NCI-H2227 (cell line): ENCODE measurements at regions not wholly inside any gene's neighbourhood (a gene's known extent, or its start where the extent isn't known, plus 50 kb on each side); places are given as distances from the start of the nearest gene placed in this dataset.

Experiments used
- DNase-seq: peaks from one replicate; lab custom pipeline; 2025; ENCODE audit not compliant: unreplicated experiment; lab: John Stamatoyannopoulos, UW

- DNase-seq, result no peak
These were observed 395.9 kb downstream of the CDH26 start for GRCh38 chr20:60354024-60354580.

GRCh38 chr20:60358101-60358500, 399.9 kb downstream of the CDH26 start:
- no peak for DNase-seq

DNA sequence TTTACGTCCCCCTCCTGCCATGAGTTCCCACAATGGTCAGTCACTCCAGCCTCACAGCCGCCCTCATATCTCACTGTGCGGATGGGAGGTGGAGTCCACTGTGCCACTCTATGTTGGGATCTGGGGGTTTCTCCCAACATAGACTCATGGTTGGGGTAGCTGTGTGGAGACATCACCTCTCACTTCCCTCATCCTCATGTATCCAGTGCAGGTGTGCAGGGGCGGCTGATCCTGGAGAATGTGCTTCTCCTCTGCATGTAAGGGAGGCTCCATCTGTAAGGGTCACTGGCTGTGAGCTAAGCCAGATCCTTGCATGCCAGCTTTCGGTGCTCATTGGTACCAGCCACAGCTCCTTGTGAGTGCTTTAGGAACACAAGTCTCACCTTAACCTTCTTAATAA, 400.8 kb downstream of the CDH26 start:
- DNase-seq, result no peak

GRCh38 chr20:60361761-60362395, 403.7 kb downstream of the CDH26 start:
- no peak for DNase-seq

DNA sequence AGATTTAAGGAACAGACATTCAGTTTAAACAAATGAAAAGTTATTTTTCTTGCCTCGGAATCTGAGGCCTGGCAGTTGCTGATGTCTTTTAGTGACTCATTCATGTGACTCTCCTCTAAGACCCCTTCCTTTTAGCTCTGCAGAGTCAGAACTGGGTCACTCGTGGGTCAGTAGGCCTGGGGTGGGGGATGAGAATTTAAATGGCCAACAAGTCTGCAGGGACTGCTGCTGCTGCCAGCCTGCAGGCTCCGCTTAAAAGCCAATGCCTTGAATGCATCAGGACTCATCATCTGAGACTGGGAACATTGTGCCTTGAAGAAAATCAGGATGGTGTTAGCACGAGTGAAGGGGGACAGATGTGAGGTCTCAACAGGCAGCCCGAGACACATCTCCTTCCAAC, 404.3 kb downstream of the CDH26 start:
- no peak for DNase-seq

DNA sequence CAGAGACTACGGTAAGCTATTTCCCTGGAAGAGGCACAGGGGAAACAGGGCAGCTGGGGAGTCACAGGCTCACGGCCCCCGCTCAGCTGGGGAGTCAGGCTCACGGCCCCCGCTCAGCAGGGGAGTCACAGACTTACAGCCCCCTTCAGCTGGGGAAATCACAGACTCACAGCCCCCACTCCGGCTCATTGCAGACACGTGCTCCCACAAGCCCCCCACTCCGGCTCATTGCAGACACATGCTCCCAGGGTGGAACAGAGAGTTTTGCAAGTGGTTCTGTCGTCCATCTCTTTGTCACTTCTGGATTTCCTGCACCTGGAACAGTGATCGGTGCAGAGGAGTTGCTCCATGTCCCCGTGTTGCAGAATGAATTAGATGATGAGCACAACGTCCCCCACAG, 405.5 kb downstream of the CDH26 start:
- DNase-seq, result no peak

GRCh38 chr20:60365064-60365666, 406.9 kb downstream of the CDH26 start:
- DNase-seq, result no peak

DNA sequence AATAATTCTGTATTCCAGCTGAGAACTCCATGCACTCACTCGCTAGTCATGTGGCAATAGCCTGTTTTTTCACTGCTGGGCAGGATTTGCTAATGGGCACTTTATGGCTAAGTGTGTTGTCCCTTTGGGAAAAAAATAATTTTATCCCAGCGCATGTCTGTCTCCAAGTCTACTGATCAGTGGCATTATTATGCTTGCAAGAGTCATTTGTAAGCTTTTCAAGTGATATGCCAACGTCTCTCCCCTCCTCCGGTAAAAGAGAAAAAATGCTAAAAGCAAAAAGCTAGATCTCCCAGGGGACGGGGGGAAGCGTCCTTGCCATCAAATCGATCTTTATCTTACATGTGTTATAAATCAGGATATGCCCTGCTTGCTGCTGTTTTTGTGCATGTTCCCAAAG, 407.7 kb downstream of the CDH26 start:
- DNase-seq, result peak; percentile 10

DNA sequence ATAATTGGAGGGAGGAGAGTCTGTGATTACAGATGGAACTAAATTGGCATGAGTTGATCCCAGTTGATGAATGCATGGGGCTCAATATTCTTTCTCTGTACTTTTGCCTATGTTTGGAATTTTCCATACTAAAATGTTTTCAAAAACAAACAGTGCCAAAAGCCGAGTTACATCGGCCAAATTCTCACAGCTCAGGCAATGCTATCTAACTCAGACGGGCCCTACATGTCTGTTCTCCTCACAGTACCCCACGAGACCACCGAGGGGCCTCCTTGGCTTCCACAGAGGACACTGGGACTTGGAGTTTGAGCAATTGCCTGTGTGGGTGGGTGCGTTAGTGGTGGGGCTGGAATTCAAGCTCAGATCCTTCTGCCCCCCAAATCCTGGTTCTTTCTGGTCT, 413.2 kb downstream of the CDH26 start:
- DNase-seq, result no peak

GRCh38 chr20:60372275-60372674, 414.1 kb downstream of the CDH26 start:
- DNase-seq, result no peak

DNA sequence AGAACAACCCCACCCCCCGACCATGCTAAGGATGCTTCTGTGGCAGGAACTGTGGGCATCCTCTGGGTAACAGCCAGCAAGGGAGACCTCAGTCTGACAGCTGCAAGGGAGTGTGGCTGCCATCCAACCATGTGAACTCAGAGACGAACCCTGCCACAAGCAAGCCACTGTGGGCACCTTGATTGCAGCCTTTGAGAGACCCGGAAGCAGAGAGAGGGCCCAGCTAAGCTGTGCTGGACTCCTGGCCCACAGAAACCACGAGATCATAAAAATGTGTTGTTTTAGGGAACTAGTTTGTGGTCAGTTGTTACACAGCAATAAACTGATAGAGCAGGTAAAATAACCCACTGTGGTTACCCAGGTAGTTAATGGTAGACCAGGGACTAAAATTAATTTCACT, 414.6 kb downstream of the CDH26 start:
- no peak for DNase-seq

DNA sequence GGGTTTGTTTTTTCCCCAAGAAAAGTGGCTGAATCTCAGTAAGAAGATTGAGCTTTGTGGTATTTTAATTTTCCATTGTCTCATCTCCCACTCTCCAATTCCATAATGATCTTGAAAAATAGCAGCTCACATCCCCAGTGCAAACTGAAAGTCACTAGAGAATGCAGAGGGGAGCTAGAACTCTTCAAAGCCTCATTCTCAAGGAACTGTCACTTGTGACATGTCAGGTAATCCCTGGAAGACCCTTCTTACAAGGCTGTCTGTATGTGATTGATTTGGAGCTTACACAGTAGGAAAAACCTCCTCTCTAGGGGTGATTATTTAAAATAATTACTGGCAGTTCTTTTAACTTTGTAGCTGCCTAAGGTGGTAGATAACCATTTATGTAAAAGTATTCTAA, 420.4 kb downstream of the CDH26 start:
- DNase-seq, result no peak

DNA sequence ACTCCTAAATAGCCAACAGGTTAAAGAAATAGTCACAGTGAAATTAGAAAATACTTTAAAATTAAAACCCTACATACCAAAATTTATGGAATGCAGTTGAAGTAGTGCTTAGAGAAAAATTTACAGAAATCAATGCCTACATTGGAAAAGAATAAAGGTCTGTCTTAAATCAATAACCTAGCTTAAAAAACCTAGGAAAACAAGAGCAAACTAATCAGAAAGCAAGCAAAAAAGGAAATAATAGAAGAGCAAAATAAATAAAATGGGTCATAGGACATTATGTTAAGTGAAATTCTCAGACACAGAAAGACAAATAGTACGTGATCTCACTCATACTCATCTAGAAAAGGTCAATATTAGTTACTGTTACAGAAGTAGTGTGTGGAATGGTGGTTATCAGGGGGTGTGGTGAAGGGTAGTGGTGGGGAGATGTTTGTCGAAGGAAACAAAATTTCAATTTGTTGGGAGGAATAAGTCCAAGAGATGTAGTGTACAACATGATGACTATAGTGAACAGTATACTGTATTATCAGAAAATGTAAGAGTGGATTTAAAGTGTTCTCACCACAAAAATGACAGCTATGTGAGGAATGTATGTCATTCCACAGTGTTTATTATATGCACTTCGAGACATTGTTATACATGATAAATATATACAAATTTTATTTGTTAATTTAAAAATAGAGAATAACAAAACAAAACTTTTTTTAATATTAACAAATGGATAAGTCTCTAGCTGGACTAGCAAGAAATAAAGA, 423.6 kb downstream of the CDH26 start:
- DNase-seq, result no peak

- DNase-seq, result no peak
These were observed 431.2 kb downstream of the CDH26 start for GRCh38 chr20:60389441-60389840.

DNA sequence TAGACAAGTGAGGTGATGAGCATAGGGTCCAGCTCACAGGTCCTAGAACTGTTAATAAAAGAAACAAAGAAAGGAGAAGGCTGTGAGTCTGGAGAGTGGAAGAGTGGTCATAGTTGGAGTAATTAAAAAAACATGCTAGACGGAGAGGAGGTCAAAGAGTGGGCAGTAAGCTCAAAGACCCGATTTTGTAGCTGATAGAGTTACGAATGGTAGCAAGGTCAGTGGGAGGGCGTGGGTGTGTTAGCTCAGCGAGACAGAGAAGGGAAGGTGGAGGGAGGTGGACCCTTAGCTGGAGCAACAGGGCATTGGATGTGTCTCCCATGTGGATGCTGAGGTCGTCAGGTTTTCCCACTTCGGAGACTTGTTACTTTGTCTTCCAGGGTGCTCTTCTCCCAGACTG, 431.7 kb downstream of the CDH26 start:
- DNase-seq, result no peak

- no peak for DNase-seq
These were observed 437.8 kb downstream of the CDH26 start for GRCh38 chr20:60395991-60396390.

DNA sequence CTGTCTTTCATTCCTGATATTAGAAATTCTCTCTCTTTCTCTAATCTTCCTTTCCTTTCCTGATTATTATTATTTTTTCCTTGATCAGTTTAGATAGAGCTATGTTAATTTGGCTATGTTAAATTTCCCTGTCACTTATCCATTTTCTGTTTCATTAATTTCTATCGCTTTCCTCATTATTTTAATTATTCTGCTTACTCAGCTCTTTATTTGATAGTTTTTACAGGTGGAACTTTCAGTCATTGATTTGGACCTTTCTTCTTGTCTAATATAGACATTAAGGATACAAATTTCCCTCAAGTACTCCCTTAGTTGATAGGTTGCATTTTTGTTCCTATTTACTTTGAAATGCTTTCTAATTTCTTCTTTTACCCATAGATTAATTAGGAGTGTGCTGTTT, 442.3 kb downstream of the CDH26 start:
- no peak for DNase-seq

DNA sequence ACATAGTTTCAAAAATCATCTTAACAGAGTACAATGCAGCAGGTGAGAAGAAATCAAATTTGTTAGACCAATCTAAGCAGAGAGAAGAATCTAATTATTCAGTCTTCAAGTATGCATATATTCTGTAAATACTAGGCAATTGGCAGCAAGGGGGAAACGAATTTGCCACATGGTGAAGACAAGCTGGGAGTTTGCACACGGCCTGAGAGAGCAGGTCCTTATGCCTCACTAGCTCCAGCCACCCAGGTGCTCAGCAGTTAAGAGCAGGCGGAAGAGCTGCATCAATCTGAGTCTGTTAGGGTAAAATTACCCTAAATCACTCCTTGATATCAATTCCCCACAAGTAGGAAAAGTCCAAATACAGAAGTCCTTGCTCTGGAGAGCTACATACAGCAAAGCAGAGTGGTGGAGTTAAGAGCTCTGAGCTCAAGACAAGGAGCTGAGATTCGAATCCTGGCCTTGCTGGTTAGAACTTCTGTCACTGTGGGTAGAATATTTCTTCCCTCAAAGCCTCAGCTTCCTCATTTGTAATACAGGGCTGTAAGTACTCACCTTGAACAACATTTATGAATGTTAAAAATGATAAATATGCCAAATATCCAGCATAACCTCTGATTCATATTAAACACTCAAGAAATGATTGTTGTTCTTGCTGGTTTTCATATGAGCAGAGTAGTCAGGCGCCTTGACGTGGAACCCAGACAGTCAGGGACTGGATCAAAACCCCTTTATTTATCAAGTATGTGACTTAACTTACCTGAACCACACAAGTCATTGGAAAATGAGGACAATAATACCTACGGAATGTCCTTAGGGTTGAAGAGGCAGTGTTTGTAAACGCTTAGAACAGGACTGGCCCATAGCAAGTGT, 444.2 kb downstream of the CDH26 start:
- no peak for DNase-seq

GRCh38 chr20:60403105-60403741, 445.0 kb downstream of the CDH26 start:
- no peak for DNase-seq

- DNase-seq, result no peak
These were observed 449.0 kb downstream of the CDH26 start for GRCh38 chr20:60407011-60407771.
